ENCODE measurements at regions not wholly inside any gene's neighbourhood (a gene's known extent, or its start where the extent isn't known, plus 50 kb on each side); places are given as distances from the start of the nearest gene placed in this dataset.
"Not testable (repeated sequence)": the region's sequence is repeated elsewhere in the genome, so short reads cannot be mapped to it uniquely, and the experiment has no call there.

DNA sequence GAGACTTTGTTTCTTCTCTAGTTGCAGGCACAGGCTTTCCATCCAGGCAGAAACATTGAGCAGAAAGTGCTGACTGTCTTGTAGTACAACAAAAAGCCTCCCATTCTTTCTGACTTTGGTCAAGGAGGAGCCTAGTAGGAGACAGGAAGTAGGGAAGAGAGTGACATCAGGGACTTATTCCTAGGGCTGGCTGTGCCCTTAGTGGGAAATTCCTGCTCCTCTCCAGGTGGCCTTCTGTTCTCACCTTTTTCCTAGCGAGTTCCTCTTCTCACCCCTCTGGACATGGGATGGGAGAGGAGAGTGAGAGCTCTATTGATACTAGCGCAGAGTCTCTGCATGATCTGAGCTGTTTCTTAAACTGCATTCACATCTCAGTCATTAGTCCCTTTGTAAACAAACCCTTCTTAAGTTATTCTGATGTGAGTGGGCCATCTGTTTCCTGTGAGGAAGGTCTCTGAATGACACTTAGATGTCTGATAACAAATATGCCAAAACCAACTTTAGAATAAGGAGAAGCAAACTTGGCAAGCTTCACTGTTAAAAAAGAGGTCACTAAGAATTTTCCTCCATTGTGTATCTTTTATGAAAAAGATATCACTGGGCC is 455.0 kb downstream of the GJA1 start:
- H3K36me3 ChIP-seq (ENCODE audit: control insufficient read depth in 2 of 2, insufficient read depth in 1 of 2, low read length in 2 of 2) = no peaks in the 10 kb centered on the region
- no peaks in the 10 kb centered on the region for H3K9me3 ChIP-seq (ENCODE audit: control insufficient read depth, insufficient read depth, low read depth, low read length)
- peaks cover 4% of the 10 kb centered on the region for H3K4me1 ChIP-seq (ENCODE audit: control insufficient read depth, insufficient read depth, low read length)
- no peak for TF ChIP-seq FEZF1 (tag by site-specific recombination; IDR thresholded peaks at IDR 0.05)
- TF ChIP-seq ZNF404 (tag by site-specific recombination; IDR thresholded peaks at IDR 0.05) = no peak
- TF ChIP-seq ZNF596 (tag by site-specific recombination; IDR thresholded peaks at IDR 0.05) = no peak
- no peak for TF ChIP-seq ZNF501 (tag by site-specific recombination; IDR thresholded peaks at IDR 0.05)
- TF ChIP-seq TCF7L2 (IDR thresholded peaks at IDR 0.05; ENCODE audit: borderline replicate concordance, low read depth, low read length) = no peak
- TF ChIP-seq ZNF747 (tag by site-specific recombination; IDR thresholded peaks at IDR 0.05) = no peak
- no peak for TF ChIP-seq ZNF585B (tag by site-specific recombination; IDR thresholded peaks at IDR 0.05)
- no peak for TF ChIP-seq ZBTB7A (tag by site-specific recombination; IDR thresholded peaks at IDR 0.05; ENCODE audit: low read depth)
- TF ChIP-seq ZNF354C (tag by site-specific recombination; IDR thresholded peaks at IDR 0.05; ENCODE audit: borderline replicate concordance, low read depth) = no peak
- TF ChIP-seq, protein P1, sequence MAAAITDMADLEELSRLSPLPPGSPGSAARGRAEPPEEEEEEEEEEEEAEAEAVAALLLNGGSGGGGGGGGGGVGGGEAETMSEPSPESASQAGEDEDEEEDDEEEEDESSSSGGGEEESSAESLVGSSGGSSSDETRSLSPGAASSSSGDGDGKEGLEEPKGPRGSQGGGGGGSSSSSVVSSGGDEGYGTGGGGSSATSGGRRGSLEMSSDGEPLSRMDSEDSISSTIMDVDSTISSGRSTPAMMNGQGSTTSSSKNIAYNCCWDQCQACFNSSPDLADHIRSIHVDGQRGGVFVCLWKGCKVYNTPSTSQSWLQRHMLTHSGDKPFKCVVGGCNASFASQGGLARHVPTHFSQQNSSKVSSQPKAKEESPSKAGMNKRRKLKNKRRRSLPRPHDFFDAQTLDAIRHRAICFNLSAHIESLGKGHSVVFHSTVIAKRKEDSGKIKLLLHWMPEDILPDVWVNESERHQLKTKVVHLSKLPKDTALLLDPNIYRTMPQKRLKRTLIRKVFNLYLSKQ (tag by site-specific recombination; IDR thresholded peaks at IDR 0.05; ENCODE audit: borderline replicate concordance) = no peak
- no peak for TF ChIP-seq BCL11A (tag by site-specific recombination; IDR thresholded peaks at IDR 0.05; ENCODE audit: low read depth)
- TF ChIP-seq ZNF571 (tag by site-specific recombination; IDR thresholded peaks at IDR 0.05) = no peak
- TF ChIP-seq, protein P2, sequence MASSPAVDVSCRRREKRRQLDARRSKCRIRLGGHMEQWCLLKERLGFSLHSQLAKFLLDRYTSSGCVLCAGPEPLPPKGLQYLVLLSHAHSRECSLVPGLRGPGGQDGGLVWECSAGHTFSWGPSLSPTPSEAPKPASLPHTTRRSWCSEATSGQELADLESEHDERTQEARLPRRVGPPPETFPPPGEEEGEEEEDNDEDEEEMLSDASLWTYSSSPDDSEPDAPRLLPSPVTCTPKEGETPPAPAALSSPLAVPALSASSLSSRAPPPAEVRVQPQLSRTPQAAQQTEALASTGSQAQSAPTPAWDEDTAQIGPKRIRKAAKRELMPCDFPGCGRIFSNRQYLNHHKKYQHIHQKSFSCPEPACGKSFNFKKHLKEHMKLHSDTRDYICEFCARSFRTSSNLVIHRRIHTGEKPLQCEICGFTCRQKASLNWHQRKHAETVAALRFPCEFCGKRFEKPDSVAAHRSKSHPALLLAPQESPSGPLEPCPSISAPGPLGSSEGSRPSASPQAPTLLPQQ (tag by site-specific recombination; IDR thresholded peaks at IDR 0.05) = no peak
- ChIA-PET CTCF (no interaction called here), POLR2A (no interaction called here)
- no peak overlapping the region for H3K4me3 ChIP-seq (ENCODE audit: low read depth, low read length)
- no peak overlapping the region for H3K27ac ChIP-seq (ENCODE audit: extremely low read depth, low read depth, low read length)

DNA sequence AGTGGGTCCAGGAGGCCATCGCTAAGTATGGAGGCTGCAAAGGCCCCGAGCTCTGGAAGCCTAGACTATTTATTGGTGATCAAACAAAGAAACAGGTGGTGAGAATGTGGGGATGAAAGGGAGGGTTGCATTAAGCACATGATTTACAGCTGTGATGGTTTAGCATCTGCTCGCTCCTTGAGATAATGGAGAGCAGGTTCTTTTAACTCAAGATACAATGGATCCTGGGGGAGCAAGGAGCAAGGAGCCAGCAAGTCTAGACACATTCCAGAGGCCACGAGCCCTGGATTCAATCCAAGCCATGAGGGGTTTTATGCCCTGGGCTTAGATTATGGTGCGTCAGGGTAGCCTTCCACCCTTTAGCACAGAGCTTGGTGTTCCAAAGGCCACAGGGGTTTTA is 460.3 kb downstream of the GJA1 start:
- H3K4me1 ChIP-seq (ENCODE audit: control insufficient read depth, insufficient read depth, low read length); POLR2A ChIA-PET; H3K36me3 ChIP-seq (ENCODE audit: control insufficient read depth in 2 of 2, insufficient read depth in 1 of 2, low read length in 2 of 2); H3K4me3 ChIP-seq (ENCODE audit: low read depth, low read length); H3K27ac ChIP-seq (ENCODE audit: extremely low read depth, low read depth, low read length); H3K9me3 ChIP-seq (ENCODE audit: control insufficient read depth, insufficient read depth, low read depth, low read length): not testable (repeated sequence)
- CTCF ChIA-PET = interaction anchor here (1.5 kb wide), 1 partner anchor 10 kb away, joined by 3 read pairs; no protein-coding TSS in a partner anchor

DNA sequence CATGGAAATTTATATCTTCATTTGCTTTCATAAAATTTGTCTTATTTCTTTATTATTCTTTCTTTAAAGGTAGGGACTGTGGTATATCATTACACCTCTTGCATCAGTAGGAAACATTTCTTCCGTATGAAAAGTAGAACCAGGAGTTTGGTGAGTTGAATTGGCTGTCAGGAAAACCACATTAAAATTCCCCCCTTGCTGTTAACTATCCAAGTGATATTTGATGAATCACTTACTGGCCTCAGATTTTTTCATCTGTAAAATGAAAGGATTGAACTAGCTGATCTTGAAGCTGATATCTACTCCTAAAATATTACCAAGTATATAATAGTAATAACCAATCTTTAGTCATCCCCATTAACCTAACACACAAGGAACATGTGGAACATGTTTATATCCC is 460.9 kb downstream of the GJA1 start:
- H3K4me3 ChIP-seq (ENCODE audit: low read depth, low read length) = no peak overlapping the region
- H3K36me3 ChIP-seq (ENCODE audit: control insufficient read depth in 2 of 2, insufficient read depth in 1 of 2, low read length in 2 of 2) = no peaks in the 10 kb centered on the region
- no peaks in the 10 kb centered on the region for H3K9me3 ChIP-seq (ENCODE audit: control insufficient read depth, insufficient read depth, low read depth, low read length)
- CTCF ChIA-PET = interaction anchor here (1.5 kb wide), 1 partner anchor 11 kb away, joined by 3 read pairs; no protein-coding TSS in a partner anchor
- POLR2A ChIA-PET = no interaction called here
- TF ChIP-seq ZNF248 (tag by site-specific recombination; IDR thresholded peaks at IDR 0.05) (no peak), ZNF596 (tag by site-specific recombination; IDR thresholded peaks at IDR 0.05) (no peak), ZSCAN23 (tag by site-specific recombination; IDR thresholded peaks at IDR 0.05) (no peak)
- no peaks in the 10 kb centered on the region; the same call in 1 of the 2 replicates for H3K4me1 ChIP-seq (ENCODE audit: control insufficient read depth, insufficient read depth, low read length)
- H3K27ac ChIP-seq (ENCODE audit: extremely low read depth, low read depth, low read length) = no peak overlapping the region

DNA sequence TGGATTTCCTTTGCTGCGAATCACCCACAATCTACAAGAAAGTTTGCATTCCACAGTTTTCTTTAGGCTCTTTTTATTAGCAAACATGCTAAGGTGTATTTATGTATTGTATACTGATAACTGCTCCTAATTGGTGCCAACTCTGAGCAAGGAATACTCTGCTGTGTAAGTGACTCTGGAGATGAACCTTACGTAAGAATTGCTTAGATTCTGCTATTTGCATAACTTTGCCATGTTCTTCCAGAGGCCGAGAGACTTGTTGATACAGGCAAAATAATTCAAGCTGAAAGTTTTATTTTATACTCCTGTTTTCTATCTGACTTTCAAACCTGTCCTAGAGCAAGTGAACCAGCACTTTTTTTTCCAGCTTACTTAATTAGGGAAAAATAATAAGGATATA is 461.3 kb downstream of the GJA1 start:
- CTCF ChIA-PET = interaction anchor here (0.9 to 1.5 kb wide), 2 partner anchors 11 to 1068 kb away, joined by 3 read pairs; no protein-coding TSS in a partner anchor
- TF ChIP-seq ZNF114 (tag by site-specific recombination; IDR thresholded peaks at IDR 0.05) = no peak

More for the DNA sequence above, 461.3 kb downstream of the GJA1 start:
- no peaks in the 10 kb centered on the region for H3K9me3 ChIP-seq (ENCODE audit: control insufficient read depth, insufficient read depth, low read depth, low read length)
- H3K4me3 ChIP-seq (ENCODE audit: low read depth, low read length) = no peak overlapping the region
- H3K36me3 ChIP-seq (ENCODE audit: control insufficient read depth in 2 of 2, insufficient read depth in 1 of 2, low read length in 2 of 2) = no peaks in the 10 kb centered on the region
- POLR2A ChIA-PET = no interaction called here
- no peaks in the 10 kb centered on the region; the same call in 1 of the 2 replicates for H3K4me1 ChIP-seq (ENCODE audit: control insufficient read depth, insufficient read depth, low read length)
- no peak overlapping the region for H3K27ac ChIP-seq (ENCODE audit: extremely low read depth, low read depth, low read length)
